ENCODE measurements at regions not wholly inside any gene's neighbourhood (a gene's known extent, or its start where the extent isn't known, plus 50 kb on each side); places are given as distances from the start of the nearest gene placed in this dataset.

GRCh38 chr18:75783566-75784281 is 356.2 kb upstream of the SMIM21 start:
- TF ChIP-seq ARNT (IDR thresholded peaks at IDR 0.05) (no peak), ZNF384 (IDR thresholded peaks at IDR 0.05) (no peak), PKNOX1 (IDR thresholded peaks at IDR 0.05) (no peak), SP1 (IDR thresholded peaks at IDR 0.05) (no peak), FOXM1 (IDR thresholded peaks at IDR 0.05; ENCODE audit: borderline replicate concordance) (no peak)
